T-helper 2 cell treated with Interferon-gamma antibody and Interleukin-4, amounts not matched to agents 100 ng/mL and 5 ng/mL, for 36 hours (primary cell): ENCODE measurements at regions not wholly inside any gene's neighbourhood (a gene's known extent, or its start where the extent isn't known, plus 50 kb on each side); places are given as distances from the start of the nearest gene placed in this dataset.

Experiments
- intact Hi-C: fragments of 100-400 bp; cut with micrococcal nuclease; formaldehyde crosslinking; loops from one replicate; pipeline ENCODE4 v1.15.1; 2023

DNA sequence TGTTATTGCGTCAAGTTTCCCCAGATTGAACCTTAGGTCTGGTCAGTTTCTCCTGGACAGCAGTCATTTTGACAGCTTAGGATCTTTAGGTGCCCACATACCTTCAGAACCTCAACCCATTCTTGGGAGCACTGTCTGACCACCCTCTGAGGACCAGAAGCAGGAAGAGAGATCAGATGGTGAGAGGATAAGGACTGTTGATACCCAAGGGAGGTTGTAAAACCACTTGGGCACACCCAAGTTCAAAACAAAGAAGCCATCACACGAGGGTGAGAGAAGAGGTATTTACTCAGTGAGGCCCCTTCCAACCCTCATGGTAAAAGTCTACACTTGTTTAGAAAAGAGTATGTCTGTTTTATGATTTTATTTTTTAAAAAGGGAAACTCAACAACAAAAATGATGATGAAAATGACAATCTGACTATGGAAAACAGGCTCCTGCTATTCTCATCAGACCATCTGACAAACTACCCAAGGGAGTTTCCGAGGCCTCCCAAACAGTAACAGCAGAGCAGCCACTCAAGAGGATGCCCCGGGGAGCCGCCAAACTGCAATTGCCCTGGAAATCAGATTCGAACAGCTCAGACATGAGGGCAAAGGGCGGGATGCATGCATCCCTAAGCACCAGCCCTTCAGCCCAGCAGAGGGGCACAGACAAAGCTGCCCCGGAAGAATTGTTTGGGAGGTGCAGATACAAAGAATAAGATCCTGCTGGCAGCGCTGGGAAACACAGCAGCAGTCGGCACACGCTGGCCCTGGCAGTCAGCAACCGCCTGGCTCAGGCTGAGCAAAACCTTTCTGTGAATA lies 162.6 kb upstream of the PLEKHG7 start:
- intact Hi-C loops = loop anchor here (2.0 to 5.0 kb wide), 3 partner anchors 17 to 137 kb away; no protein-coding TSS in a partner anchor

DNA sequence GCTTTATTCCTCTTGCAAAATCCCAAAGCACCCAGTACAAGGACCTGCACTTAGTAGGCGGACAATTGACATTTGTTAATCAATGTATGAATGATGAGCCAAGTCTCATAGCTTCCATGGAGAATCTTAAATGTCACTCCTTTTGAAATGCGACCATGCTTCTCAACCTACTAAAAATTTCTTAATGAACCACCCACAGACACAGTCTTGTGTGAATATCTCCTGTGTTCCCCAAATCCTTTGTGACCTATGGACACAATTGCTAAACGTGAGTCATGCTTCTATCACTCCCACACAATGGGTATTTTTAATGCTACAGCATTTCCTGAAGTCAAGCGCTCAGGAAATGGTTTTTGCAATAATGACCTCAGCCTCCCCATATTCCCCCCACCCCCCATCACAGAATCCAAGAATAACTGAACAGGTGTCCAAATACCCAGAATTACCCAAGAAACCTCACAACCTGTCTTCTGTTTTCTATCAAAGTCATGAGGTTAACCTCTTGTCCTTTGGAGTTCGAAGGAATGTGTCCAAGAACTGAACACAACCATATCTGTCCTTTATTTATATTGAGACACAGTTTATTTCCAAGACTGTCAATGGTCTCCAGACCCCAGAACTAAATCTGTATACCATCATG lies 163.6 kb upstream of the PLEKHG7 start:
- intact Hi-C loops = loop anchor here (5.0 kb wide), 1 partner anchor 37 kb away; no protein-coding TSS in a partner anchor

DNA sequence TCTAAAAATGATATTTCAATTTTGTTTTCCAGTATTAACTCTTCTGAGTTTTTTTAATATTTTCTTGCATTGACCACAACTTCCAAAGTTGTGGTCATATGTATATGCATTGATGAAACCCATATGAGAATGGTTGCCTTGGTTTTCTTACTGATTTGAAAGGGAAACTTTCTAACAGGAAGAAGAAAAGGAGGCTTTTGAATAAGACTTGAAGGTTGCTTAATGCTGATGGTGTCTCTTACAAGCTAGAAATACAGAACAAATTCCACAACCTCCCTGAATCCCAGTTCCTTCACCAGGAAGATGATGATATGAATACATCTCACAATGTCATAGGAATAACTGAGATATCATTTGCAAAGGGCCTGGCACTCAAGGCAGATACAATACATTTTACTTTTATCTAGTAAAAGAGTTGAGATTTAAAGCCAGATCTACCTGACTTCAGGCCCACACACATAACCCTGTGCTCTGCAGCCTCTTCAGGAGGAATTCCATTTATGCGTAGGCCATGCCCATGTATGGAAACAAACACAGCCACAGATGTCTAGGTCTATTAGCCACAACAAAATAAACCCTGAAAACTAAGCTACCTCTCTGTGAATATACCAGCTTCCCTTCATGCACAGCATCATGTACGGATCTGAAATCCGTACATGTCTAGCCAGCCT lies 165.4 kb upstream of the PLEKHG7 start:
- intact Hi-C loops = loop anchor here (5.0 kb wide), 1 partner anchor 35 kb away; no protein-coding TSS in a partner anchor

DNA sequence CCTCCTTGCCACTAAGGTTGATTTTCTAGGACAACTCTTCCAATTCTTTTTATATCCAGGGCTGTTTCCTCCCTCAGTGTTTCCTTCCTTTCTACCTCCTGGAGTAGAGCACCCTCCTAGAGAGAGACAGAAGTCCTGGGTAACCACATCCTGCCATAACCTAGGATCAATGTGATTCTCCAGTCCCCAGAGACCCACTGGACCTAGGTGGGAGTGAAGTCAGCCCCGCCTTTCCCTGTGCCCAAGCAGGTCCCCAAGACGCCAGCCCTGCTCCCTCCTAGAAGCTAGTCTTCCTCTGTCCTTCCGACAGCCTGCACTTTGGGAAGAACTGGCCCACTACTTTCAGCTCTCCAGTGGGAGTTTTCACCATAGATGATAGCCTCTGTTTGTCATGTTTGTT lies 166.8 kb upstream of the PLEKHG7 start:
- intact Hi-C loops = loop anchor here (5.0 kb wide), 1 partner anchor 34 kb away; no protein-coding TSS in a partner anchor

DNA sequence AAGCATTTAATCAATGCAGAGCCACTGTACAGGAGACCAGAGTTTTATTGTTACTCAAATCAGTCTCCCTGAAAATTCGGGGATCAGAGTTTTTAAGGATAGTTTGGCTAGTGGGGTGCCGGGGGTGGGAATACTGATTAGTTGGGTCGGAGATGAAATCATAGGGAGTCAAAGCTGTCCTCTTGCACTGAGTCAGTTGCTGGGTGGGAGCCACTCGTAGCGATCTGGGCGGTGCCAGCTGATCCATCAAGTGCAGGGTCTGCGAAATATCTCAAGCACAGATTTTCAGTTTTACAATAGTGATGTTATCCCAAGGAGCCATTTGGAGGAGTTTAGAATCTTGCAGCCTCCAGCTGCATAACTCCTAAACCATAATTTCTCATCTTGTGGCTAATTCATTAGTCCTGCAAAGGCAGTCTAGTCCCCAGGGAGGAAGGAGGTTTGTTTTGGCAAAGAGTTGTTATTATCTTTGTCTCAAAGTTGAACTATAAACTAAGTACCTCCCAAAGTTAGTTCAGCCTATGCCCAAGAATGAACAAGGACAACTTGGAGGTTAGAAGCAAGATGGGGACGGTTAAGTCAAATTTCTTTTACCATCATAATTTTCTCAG lies 169.4 kb upstream of the PLEKHG7 start:
- intact Hi-C loops = no loop called here

DNA sequence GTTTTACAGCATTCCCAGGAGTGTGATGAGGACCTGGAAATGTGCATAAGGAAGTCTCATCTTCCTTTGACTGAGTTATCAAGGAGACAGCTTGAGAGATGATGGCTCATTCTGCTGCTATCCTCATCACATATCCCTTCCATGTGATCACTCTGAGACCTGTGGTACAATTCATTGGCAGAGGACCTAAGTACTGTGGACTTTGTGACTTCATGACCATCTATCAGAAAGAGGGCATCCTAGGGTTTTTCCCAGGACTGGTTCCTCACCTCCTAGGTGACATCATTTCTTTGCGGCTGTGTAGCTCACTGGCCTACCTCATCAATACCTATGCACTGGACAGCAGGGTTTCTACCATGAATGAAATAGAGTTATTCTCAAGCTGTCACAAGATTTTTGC lies 172.1 kb upstream of the PLEKHG7 start:
- intact Hi-C loops = no loop called here

DNA sequence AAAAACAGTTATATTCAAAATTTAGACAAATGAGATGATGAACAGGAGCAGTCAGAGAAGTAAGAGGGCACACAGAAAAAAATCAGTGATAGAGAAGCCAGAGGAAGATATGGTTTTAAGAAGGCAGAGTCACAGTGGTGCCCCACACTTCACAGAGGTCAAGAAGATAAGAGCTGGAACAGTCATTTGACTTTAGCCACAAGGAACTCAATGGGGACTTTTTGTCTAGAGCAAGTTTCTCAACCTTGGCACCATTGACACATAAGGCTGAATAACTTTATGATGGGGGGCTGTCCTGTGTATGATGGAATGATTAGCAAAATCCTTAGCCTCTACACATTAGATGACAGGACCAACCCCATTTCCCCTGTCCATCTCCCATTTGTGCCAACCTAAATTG lies 172.8 kb upstream of the PLEKHG7 start:
- intact Hi-C loops = no loop called here

DNA sequence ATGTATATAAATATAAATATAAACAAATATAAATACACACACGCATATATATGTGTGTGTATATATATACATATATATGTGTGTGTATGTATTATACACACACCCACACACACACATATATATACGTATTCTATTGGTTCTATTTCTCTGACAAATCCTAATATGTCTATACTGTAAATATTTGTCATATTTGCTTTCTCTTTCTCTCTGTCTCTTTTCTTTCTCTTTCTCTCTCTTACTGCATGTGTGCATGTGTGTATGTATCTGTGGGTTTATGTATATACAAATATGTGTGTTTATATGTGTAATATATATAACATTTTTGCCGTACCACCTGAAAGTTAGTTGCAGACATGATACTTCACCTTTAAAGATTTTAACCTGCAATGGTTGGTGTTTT lies 174.2 kb upstream of the PLEKHG7 start:
- intact Hi-C loops = no loop called here

DNA sequence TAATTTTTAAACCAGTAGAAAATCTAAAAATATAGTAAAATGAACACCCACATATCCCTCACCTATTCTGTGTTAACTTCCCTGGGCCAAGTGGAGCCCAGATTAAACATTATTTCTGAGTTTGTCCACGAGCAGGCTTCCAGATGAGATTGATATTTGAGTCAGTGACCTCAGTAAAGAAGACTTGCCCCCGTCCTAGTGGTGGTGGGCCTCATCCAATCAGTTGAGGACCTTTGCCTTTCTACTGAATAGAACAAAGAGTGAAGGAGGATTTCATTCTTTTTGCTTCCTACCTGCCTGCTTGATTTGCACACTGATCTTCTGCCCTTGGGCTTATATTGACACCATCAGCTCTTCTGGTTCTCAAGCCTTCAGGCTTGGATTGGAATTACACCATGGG lies 174.7 kb upstream of the PLEKHG7 start:
- intact Hi-C loops = no loop called here

DNA sequence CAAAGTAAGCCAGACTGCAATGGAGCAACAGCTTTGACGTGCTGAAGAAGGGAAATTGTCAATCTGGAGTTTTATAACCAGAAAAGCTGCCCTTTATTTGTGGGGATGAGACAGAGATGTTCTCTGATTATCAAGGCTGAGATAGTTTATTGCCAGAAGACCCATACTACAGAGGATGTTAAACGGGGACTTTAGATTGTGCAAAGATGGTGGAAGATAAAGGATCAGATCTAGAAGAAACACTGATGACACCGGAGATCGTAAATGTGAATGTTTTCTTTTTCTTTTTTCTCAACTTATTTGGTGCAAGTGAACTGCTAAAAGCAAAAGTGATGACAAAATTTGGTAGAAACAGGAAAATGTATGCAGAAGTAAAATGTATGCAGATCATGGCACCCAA lies 178.3 kb upstream of the PLEKHG7 start:
- intact Hi-C loops = no loop called here

DNA sequence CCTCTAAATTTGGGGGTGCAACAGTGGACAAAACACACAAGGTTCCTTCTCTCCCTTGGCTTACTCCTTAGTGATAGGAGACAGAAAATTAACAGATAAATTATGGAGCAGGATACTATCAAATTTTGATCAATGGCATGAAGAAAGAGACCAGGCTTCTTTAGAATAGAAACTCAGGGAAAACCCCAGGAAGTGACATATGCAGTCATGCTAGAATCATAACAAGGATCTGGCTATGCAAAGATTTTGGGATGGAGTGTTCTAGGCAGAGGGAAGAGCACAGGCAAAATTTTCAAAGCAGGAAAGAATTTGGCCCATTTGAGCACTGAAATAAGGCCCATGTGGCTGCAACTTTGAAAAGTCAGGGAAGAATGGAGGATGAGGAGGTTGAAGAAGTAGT lies 182.3 kb upstream of the PLEKHG7 start:
- intact Hi-C loops = no loop called here

DNA sequence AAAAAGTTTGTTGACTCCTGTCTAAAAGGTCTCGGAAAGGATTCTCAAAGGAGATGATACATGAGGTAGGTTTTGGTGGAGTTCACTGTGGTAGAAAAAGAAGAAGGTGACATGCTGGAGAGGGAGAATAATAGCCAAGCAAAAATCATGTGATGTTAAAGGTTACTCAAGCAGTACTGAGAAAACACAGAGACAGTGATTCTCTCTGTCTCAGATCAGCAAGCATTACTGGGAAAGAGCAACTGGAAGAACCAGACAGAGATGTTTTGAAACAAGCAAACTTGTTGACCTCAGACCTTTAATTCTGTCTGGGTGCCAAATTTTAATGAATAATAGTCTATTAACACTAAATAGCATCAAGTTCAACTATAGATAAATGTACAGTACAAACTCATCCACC lies 183.5 kb upstream of the PLEKHG7 start:
- intact Hi-C loops = no loop called here

DNA sequence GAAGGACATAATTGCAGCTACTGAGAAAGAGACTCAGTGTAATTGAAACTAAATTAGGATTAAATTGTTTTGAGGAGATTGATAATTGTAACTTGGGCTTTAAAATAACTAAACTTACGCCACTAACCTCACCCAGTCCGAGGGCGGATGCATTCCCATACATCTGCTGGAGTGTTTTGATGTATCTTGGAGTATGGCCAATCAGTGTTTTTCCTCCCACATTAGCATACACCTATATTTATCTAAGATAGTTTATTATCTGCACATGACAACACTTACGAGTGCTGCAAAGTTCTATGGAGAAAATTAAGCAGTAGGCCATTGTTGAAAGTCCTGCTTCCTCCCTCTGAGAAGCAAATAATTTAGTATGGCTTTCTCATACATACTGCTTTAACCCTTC lies 184.7 kb upstream of the PLEKHG7 start:
- intact Hi-C loops = no loop called here

DNA sequence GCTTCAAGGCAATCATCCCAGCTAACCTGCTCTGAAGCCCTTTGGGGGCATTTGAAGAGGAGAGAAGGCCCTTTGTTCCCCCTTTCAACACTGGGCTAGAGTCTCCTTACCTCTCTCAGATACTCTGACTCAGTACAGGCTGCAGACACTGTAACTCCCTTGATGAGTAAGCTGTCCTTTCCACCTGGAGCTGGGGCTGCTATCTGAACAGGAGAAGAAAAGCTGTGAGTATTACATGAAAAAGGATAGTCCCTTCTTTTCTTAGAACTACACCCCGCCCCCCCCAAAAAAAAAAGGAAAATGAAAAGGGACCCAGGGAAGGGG lies 186.6 kb upstream of the PLEKHG7 start:
- intact Hi-C loops = no loop called here

DNA sequence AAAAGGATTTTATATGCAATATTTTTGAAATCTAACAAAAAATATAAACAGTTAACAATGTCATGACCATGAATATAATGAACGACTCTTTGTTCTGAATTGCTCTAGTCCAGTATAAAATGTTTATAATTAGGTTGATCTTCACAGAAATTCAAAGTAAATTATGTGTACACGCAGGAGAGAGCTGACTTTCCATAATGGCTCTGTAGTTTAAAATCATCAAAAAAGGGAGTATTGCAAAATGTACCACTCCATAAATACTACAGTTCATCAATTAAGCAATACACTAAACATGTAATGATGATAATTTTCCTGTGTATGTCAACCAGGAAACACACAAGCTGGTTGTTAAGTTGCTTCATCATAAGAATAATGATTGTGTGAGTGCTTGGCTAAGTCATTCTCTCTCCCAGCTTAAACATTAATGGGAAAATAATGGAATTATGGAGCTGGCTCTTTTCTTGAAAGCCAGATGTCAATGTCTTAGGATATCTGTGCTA lies 189.5 kb upstream of the PLEKHG7 start:
- intact Hi-C loops = no loop called here

DNA sequence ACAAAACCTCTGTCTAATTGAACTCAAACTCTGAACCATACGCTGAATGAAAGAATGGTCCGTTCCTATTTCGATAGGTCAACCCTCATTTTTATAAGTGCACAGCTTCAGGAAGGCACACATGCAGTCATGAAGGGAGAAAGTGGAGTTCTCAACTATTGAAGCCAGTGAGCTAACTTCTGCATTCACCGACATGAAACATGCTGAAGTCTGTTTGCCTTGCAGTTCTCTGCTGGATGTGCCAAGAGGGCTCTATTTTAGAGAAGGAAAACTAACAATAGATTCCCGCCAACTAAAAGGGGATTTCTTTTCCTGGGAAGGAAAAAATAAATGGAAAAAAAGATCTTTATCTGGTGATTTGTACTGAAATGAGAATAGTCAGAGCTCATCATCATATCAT lies 191.0 kb upstream of the PLEKHG7 start:
- intact Hi-C loops = no loop called here

DNA sequence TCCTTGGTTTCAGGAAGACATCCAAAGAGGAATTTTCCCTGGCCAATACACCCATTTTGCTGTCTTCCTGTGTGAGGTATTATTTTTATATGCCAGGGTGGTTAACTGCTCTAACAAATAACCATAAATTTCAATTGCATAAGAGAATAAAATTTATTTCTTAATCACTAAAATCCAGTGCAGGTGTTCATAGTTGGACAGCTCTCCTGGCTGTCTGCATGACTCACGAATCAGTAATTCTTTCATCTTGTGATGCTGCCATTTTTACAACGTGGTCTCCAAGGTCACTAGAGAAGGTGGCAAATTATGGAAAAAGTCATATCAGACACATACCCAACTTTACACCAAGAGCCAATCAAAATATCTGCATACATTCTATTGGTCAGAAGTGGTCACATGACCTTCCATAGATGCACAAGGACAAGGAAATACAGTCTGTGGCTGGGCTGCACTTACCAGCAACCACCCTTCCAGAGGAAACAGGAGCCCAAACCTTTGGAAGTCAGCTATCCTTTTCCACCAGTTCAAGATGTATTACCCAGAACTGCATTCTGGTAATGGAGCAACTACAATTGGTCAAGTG lies 193.5 kb upstream of the PLEKHG7 start:
- intact Hi-C loops = loop anchor here (5.0 kb wide), 1 partner anchor 48 kb away; no protein-coding TSS in a partner anchor

DNA sequence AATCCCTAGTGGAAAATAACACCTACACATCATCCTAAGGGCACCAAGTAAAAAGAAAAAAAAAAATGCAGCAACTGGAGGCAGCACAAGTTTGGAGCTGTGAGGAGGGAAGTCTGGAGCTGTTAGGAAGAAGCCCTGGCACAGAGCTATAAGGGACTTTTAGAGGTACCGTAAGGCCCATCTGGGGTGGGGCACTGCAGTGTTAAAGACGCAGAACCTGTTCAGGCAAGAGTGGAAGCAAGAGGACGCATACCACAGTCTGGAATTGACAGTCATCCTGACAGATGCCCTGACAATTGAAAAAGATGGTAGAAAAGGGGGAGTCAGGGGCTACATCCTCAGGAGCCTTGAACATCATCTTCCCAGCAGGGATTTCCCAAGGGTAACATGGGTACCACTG lies 195.9 kb upstream of the PLEKHG7 start:
- intact Hi-C loops = loop anchor here (5.0 kb wide), 1 partner anchor 50 kb away; no protein-coding TSS in a partner anchor

DNA sequence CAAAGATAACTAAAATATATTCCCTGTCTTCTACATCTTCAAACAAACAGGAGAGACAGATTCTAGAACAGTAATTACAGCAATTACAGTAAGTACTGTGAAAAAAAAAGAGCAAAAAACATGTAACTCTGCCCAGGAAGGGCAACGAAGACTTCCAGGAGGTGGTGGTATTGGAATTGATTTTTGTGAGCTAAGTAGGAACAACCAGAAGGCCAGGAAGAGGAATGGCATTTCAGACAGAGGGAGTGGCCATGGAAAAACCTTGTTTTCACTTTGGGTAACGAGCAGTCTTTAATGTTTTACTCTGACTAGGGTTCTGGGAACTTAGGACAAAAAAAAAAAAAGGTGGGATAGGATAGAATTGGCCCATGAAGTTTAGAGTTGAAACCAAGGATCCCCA lies 196.3 kb upstream of the PLEKHG7 start:
- intact Hi-C loops = loop anchor here (5.0 kb wide), 1 partner anchor 51 kb away; no protein-coding TSS in a partner anchor

DNA sequence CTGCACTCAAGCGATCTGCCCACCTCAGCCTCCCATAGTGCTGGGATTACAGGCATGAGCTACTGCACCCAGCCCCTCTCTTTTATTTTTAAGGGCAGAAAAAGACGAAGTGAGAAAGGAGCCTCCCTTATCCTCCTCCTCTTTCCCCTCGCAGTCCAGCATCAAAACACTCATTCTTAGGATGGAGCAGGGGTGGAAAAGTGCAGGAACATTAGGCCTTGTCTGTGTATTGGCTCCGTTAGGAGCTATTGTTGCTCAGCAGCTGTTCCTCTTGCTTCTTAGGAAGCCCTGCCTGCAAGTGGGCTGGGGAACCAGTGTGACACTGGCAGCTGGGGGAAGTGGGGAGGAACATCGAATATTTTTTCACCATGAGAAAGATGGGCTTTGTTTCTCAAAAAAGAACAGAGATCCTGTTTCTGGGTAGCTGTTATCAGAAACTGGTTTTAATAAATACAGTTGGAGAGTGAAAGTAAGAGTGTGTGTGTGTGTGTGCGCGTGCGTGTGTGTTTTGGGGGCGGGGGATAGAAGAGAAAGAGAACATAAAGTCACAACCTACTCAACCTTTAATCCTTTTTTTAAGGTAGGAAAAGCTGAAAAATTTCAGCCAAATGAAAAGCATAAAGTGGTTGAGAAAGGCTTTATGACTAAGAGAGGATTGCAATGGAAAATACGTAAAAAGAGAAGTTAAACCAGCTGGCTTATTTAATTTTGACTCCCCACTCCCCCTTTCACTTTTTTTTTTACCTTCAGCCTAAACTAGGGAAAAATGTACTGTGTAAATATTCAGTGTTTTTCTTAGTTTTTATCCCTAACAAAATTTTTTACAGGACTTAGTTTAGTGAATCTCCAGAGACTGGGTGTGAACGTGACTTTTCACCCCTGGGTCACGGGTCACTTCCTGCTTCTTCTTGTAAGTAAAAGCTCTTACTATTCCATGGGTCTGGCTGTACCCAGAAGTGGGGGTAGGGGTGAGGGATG lies 197.2 kb upstream of the PLEKHG7 start:
- intact Hi-C loops = loop anchor here (1.0 to 5.0 kb wide), 4 partner anchors 52 to 1123 kb away; no protein-coding TSS in a partner anchor
